HG03439 (cell line): ENCODE measurements at regions not wholly inside any gene's neighbourhood (a gene's known extent, or its start where the extent isn't known, plus 50 kb on each side); places are given as distances from the start of the nearest gene placed in this dataset.
"Not testable (repeated sequence)": the region's sequence is repeated elsewhere in the genome, so short reads cannot be mapped to it uniquely, and the experiment has no call there.

Source experiments
- ATAC-seq: cut with Tn5 transposase; IDR thresholded peaks from one replicate; pipeline ENCODE4 v1.9.1; 2021; ENCODE audit warnings: mild to moderate bottlenecking, moderate library complexity; ENCODE audit not compliant: unreplicated experiment

DNA sequence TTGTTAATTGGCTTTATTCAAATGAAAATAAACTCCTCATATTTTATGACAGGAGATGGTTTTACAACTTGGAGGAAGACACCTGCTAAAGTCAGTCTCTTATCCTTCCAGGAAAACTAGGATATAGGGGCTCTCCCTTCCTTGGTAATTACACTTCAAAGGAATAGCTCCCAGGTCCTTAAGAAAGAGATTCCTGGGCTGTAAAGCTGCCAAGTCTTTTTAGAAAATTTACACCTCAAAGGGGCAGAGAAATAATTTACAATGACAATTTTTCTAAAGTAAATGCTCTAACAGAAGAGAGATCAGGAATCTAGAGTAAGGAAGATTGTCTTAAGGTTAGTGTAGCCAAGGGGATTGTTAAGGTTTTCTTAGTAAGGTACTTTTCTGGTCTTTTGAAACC lies 1359.0 kb downstream of the OLFM4 start:
- no peak for ATAC-seq

DNA sequence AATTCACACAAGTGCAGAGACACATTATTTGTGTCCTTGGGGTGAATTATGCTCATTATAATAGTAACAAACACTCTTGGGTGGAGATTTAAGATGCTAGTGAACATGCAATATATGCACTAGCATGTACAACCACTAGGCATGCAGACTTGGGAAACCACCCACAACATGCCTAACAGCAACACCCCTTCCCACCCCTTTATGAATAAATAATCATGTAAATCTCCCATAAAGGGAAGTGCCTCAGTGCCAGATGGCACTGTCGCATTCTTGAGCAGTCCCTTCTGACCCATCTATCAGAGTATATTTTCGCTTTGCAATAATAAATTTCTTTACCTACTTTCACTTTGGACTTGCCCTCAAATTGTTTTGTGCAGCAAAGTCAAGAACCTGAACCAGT lies 1362.2 kb downstream of the OLFM4 start:
- no peak for ATAC-seq

DNA sequence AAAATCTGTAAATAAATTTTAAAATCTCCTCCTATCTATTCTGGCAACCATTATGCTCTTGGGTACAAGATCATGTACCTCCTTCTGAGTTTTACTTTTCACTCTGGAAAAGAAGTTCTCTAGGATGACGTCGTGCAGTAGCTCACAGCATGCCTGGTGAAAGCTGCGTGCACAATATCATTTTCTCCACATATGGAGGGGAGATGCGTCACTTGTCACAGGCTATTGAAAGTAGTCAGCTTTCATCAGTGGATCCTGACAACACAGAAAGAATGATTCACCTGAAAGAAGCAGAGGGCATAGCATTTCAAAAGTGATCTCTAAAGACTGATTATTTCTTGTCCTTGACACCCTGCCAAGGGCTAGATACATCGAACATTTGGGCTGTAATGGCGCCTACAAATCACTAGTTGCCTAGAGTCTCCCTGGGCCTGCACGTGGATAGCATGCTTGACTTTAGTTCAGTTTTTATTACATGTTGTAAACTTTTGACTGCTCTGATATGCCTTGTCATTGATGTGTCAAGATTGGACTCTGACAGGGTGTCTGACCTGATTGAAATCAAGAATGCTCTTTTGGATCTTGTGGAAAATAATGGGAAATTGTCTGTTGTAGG lies 1365.6 kb downstream of the OLFM4 start:
- no peak for ATAC-seq

DNA sequence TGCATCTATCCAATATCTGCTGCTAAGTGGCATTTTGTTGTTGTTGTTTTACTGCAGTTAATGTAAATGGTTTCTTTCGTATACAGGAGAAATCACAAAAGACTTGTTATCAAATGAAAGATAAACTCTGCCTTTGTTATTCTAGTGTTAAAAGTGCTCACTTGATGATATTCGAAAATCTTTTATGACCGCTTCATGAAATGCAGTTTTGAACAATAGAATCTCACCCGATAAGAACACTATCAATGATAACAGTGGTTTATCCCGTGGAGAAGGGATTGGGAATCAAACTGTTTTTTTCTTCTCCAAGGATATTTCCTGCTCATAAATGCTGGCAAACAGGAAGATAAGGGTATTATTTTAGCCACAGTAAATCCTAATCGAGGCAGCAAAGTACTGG lies 1366.3 kb downstream of the OLFM4 start:
- no peak for ATAC-seq

DNA sequence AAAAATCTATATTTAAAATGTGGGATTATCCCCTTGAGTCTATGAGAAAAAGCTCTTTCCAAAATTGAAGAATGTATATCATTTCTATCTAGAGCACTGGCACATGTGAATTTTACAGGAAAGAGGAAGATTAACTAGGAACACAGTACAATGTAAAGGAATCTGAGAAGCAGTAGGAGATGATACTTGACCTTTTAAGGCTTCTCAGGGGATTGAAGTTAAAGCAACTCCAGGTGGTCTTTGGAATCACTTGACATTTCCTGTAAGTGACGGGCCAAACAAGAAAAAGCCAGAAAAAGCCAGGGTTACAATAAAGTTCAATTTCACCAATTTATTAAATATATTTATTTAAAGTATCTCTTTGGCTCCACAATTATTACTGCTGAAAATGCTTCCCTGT lies 1373.9 kb downstream of the OLFM4 start:
- no peak for ATAC-seq

DNA sequence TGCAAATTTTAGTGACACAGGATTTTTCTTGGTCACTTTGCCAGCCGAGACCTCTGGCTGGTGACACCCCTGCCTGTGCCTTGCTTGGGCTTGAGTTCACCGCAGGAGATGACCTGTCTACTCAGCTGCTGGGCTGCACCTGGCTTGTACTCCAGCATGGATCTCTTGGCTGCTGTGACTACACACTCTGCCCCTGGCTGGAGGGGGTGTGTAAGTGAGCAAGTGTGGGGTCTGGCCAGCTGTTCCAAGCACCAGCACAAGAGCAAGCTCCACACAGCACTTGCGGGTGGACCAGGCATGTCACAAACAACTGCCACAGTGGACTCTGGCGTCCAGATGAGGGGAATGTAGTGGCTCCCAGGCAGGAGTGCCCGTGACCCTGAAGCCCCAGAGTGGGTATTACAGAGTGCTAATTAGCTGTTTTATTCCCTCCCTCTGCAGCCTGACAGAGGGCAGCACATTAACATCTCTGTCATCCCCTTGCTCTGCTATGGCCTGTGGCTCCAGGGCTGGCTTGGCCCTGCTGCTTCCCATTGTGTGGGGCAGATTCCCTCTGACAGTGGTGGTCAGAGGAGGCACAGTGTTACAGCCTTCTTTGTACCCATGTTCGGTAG lies 1387.2 kb downstream of the OLFM4 start:
- no peak for ATAC-seq

DNA sequence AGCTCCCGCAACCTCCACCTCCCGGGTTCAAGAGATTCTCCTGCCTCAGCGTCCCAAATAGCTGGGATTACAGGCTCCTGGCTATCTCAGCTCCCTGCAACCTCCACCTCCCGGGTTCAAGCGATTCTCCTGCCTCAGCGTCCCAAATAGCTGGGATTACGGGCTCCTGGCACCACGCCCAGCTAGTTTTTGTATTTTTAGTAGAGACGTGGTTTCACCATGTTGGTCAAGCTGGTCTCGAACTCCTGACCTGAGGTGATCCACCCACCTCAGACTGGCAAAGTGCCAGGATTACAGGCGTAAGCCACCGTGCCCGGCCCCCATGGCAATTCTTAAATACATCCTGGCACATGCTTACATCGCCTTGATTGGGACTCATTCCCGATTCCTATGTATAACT lies 1394.3 kb downstream of the OLFM4 start:
- ATAC-seq = not testable (repeated sequence)

DNA sequence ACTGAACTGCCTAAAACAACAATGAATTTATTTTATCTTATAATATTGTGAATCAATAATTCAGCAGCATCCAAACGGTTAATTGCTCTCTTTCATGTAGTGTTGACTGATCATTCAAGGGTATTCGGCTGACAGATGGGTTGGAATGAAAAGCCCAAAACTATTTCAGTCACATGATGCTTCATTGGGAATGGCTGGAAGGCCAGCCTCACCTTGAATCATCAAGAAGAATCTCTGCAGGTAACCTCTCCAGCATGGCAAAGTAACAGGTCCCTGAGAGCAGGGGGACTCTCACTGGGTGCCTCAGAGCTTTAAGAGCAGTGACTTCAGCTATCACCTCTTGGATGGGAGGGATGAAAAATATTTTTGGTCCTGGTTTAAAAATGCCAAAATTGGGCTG lies 1395.7 kb downstream of the OLFM4 start:
- ATAC-seq = no peak

DNA sequence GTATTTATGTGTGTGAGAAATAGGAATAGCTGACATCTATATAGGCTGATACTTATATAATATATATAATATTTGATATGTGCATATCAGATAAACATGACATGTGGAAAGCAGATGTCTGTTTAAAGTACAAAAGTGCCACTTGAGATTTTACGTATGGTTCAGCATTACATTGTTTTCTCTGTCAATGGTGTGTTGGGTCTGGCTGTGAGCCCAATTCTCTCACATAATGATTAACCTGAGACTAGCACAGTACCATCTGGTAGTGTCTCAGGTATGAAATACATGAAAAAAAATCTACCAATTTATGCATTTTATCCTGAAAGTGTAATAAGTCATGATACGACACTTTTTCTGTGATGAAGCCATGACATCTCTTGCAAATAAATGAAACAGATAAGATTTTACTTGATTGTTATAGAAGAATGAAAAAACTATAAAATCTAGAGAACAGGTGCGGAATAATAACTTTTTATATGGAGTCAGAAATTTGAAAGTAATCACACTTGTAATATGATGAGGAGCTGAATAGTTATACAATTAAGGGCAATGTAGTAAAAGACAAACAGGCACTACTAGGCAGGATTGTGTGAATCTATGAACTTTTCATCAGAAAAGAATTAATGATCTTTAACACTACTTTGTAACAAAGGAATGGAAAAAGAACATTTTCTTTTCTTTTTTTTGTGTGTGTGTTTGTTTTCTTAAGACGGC lies 1405.0 kb downstream of the OLFM4 start:
- no peak for ATAC-seq

DNA sequence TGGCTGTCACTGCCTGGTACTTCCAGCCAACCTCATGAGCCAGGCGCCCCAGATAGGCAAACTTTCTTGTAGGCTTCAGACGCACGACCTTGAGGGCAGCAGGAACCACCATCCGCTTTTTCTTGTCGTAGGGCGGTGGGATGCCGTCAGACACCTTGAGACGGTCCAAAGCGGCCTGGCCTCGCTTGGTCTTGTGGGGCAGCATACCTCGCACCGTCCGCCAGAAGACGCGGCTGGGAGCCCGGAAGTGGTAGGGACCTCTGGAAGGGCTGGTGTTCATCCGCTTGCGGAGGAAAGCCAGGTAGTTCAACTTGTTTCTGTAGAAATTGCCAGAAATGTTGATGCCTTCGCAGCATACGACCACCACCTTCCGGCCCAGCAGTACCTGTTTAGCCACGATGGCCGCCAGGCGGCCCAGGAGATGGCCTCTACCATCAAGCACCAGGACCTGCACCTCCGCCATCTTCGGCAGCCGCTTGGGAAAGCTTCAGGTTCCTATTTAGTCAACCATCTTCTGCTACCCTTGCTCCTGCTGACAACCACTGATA lies 1412.3 kb downstream of the OLFM4 start:
- not testable (repeated sequence) for ATAC-seq

DNA sequence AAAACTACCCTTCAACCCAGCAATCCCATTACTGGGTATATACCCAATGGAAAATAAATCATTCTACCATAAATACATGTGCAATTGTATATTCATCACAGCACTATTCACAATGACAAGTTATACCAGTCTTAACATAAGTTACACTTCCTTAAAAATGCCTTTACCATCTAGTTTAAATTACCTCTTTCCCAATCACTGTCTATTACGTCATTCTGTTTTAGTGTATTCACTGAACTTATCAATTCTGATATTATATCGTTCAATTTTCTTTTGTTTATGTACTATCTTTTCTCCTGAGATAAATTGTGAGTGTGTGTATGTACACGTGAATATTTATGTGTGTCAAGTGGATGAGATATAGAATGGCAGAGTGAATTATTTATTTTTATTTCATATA lies 1416.8 kb downstream of the OLFM4 start:
- no peak for ATAC-seq

DNA sequence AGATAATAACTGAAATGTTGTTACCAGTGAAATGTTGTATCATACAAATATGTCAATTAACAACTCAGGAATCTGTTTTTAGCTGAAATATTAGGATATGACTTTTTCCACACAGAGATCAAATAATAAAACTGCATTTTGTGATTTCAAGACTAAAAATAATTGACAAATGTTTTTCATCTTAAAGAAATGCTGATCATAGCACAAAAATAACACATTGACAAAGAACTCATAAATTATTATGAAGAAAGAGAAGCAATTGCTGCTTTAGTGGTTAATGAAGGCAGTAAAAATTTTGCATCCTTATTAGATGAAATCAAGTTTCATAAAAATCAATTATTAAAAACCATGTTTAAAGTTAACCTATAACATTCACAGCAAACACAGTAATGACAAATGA lies 1417.3 kb downstream of the OLFM4 start:
- no peak for ATAC-seq

DNA sequence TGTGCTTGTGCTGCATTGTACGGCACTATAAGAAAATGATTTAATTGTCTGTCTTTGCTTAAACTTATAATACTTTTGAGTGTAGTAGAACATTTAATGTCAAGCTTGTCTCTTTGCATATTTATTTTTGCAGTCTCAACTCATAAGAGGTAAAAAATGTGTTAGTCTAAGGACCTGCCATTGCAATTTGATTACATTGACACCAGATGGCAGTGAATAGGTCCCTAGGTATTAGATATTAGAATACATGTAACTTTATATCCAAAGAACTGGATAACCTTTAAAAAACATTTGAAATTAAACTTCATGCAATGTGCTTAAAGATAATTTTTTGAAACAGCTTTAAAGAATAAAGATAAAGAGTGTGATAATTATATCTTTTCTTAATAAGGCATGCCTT lies 1421.3 kb downstream of the OLFM4 start:
- ATAC-seq = no peak

DNA sequence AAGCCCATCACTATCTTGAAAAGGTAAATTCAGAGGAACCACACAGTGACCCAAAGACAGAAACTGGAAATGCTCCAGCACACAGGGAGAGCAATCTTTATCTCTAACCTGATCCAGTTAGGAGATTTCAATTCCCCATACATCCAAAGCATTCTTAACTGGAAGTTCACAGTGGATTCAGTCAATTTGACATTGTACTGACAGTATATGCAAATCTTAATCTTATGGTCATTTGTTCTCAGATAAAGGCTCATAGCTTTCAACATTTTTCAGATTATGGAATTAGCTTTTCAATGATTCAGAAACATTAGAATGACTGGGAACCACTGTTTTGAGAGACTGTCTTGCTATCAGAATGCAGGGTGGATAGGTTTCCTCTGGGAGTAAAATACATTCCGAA lies 1455.6 kb downstream of the OLFM4 start:
- ATAC-seq = no peak

DNA sequence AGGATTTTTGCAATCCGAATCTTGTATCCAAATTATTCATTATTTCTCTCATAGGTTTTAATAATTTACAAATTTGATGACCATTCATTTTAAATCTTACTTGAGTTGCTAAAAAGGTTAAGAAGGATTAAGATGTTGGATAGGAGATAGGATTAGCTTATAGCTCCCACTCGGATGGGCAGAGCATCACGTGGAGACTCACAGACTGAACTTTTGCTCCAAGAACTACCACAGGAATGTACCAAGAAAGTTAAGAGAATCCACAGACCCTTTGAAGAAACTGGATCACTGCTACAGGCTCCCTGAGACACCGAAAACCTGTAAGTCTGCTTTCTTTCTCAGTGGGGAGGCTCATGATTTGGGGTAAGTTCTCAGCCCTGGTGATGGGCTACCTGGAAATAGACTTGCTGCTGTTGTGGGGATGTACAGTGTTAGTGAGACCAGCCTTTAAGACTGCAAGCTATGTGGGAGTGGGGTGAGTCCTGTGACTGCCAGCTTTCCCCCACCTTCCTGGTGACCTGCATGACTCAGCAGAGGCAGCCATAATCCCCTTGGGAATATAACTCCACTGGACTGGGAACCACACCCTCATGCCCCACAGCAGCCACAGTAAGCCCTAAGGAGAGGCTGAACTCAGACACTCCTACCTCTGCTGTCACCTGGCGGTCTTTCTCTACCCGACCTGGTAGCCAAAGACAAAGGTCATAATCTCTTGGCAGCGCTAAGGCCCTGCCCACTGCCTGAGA lies 1458.0 kb downstream of the OLFM4 start:
- ATAC-seq = no peak

DNA sequence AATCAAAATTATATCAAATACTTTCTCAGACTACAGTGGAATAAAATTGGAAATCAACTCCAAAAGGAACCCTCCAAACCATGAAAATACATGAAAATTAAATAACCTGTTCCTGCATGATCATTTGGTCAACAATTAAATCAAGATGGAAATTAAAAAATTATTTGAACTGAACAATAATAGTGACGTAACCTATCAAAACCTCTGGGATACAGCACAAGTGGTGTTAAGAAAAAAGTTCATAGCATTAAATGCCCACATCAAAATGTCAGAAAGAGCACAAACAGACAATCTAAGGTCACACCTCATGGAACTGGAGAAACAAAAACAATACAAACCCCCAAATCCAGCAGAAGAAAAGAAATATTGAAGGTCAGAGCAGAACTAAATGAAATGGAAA lies 1460.7 kb downstream of the OLFM4 start:
- ATAC-seq = no peak

DNA sequence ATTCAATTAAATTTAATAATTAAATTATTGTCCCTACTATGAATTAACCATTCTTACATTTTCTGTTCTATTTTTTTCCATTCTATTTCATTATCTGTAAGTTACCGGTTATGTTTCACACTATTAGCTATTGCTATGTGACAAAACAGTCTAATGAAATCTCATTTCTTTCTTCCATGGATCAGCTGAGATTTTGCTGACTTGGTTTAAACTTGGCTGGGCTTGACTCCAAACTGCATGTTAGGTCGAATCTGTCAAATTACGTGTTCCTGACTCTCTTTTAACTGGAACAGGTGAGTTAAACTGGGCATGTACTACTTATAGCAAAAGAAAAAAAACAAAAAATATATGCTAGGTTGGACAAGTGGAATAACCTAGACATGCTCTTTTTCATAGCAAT lies 1464.4 kb downstream of the OLFM4 start:
- ATAC-seq = no peak

DNA sequence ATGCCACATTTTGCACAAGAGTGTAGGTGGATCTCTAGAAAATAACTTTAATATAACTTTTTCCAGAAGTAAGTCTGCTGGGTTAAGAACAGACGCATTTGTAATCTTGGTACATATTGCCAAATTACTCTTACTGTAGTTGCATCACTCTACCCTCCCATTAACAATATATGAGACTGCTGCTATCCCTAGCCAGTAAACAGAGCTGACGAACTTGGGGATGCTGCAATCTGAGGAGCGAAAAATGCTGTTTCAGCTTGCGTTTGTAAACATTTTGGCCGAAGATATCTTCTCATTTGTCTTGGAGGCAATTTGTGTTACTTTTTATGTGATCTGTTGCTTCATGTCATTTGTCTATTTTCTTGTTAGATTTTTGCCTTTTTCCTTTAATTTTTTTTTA lies 1482.8 kb downstream of the OLFM4 start:
- ATAC-seq = no peak

DNA sequence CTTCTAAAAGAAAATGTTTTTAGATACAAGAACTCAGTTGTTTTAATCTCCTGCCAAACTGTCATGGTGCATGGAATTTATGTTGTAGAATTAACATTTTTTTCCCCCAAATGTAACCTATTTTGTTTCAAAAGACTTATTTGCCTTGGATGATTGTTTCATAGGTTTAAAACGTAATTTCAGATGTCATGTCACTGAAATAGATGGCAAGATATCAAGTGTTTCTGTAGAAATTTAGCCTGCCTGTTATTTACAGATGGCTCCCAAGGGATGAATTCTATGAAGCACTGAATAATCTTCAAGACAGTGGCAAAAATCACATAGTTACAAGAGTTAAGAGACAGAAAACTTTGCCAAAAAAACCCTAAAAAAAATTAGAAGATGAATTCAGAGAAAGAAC lies 1484.6 kb downstream of the OLFM4 start:
- no peak for ATAC-seq

DNA sequence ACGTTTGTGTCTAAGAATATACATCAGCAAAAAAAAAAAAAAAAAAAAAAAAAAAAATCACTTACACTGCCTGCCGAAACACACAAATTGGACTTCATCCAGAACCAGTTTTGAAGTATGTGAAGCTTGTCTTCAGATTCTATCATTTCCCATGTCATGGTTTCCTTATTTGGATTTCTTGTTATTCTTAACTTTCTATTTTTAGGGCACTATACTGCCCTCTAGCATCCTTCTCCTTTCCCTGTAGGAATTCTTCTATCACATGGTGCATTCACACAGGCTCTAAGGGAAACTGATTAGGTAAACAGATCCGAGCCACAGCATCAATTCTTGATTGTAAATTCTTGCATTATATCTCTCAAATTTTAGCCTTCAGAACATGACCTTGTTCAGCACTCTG lies 1507.5 kb downstream of the OLFM4 start:
- no peak for ATAC-seq

DNA sequence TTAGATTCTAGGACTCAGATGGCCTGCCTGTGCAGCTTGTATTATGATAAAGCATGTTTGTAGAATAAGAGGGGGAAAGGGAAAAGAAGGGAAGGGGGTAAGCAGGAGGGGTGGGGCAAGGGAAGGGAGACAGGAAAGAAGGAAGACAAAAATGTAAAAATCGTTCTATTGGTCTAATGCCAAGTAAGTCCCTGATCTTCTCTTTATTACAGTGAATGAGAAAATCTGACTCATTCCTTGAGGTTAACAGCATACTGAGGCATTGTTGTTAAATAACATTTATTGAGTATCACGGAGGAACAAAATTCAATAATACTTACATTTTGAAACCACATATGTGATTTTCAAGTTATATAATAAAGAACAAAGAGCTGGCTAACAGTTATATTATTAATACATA lies 1534.7 kb downstream of the OLFM4 start:
- no peak for ATAC-seq

DNA sequence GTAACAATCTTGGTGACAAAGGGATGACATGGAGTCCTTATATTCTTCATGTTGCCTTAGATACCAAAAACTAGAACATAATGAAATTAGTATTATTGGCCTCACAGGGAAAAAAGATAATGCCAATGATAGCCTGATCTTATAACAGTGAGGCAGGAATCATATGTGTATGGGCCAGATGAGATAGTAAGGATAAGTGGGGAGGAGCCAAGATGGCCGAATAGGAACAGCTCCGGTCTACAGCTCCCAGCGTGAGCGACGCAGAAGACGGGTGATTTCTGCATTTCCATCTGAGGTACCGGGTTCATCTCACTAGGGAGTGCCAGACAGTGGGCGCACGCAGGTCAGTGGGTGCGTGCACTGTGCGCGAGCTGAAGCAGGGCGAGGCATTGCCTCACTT lies 1543.4 kb downstream of the OLFM4 start:
- not testable (repeated sequence) for ATAC-seq
